ENCODE measurements at regions not wholly inside any gene's neighbourhood (a gene's known extent, or its start where the extent isn't known, plus 50 kb on each side); places are given as distances from the start of the nearest gene placed in this dataset.
"Not testable (repeated sequence)": the region's sequence is repeated elsewhere in the genome, so short reads cannot be mapped to it uniquely, and the experiment has no call there.

DNA sequence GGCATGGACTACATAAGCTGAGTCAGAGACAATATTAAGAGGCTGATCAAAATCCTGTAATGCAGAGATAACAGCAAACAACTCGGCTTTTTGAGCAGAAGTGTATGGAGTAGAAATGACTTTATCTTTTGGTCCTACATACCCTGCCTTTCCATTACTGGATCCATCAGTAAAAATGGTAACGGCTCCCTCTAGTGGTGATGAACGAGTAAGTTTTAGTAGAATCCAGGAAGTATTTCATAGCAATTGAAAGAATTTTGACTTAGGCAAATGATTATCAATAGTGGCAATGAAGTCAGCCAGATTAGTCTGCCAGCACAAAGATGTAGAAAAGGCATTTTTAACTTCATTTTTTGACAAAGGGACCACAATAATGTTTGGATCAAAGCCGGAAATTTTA, 190.8 kb upstream of the RAI14 start:
- Mint-ChIP-seq H3K36me3 (ENCODE audit: low read depth) (peaks cover 20% of the 10 kb centered on the region), H3K9me3 (peaks cover 24% of the 10 kb centered on the region)
- H3K4me1 ChIP-seq (ENCODE audit: insufficient read depth); H3K4me3 ChIP-seq; H4K20me1 ChIP-seq (replicated peaks; ENCODE audit: insufficient read depth); H3K27ac Mint-ChIP-seq; H3F3A ChIP-seq (replicated peaks; ENCODE audit: low read depth); H3K27ac ChIP-seq (ENCODE audit: low read depth); H3K79me2 ChIP-seq (replicated peaks; ENCODE audit: insufficient read depth); H3K36me3 ChIP-seq (ENCODE audit: insufficient read depth); H3K4me3 Mint-ChIP-seq; ATAC-seq; H3K9me2 ChIP-seq (ENCODE audit: insufficient read depth); H3K4me1 Mint-ChIP-seq; H3K27me3 ChIP-seq (ENCODE audit: insufficient read depth); H3K27me3 Mint-ChIP-seq (ENCODE audit: insufficient read depth, low read depth, poor library complexity); H2AFZ ChIP-seq; H3K4me2 ChIP-seq: not testable (repeated sequence)
- TF ChIP-seq, protein P1, sequence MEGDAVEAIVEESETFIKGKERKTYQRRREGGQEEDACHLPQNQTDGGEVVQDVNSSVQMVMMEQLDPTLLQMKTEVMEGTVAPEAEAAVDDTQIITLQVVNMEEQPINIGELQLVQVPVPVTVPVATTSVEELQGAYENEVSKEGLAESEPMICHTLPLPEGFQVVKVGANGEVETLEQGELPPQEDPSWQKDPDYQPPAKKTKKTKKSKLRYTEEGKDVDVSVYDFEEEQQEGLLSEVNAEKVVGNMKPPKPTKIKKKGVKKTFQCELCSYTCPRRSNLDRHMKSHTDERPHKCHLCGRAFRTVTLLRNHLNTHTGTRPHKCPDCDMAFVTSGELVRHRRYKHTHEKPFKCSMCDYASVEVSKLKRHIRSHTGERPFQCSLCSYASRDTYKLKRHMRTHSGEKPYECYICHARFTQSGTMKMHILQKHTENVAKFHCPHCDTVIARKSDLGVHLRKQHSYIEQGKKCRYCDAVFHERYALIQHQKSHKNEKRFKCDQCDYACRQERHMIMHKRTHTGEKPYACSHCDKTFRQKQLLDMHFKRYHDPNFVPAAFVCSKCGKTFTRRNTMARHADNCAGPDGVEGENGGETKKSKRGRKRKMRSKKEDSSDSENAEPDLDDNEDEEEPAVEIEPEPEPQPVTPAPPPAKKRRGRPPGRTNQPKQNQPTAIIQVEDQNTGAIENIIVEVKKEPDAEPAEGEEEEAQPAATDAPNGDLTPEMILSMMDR (conservative IDR thresholded peaks at IDR 0.05; ENCODE audit: low read depth in 2 of 2), result peak in 1 of 2 experiments; percentile 44; a peak in 1 of 4 replicates
- peak; percentile 69 for DNase-seq (ENCODE audit: low spot score)

DNA sequence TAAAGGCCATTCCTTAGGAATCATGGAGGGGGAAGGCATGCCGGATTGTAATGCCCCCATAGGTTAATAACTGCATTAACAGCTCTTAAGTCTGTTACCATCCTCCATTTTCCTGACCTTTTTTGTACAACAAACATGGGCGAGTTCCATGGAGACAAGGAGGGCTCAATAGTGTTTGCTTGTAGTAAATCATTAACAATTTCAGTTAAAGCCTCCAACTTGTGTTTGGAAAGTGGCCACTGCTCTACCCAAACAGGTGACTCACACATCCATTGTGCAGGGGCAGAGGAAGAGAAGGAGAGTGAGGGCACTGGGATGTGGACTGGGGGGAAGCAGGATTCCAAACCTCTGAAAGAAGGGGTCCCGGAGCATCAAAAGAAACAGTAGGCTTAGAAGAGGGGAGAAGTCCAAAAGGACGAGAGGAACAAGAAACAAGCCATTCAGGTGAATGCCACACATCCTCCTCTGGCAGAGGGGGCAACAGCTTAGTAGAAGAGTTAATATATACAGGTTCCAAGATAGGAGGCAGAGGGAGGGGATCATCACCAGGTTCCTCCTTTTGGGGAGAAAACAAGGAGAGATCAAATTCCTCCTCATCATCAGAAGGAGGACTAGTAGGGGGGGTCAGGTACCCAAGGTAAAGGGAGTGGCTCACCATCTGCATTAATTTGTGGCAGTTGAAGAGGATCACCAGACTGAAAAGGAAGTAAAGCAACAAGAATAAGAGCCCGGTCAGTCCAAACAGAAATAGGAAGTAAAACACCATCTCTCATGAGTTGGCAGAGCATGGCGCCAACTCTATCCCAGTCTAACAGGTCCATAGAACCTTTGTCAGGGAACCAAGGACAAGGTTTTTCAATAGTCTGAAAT, 189.4 kb upstream of the RAI14 start:
- H3K4me2 ChIP-seq; H4K20me1 ChIP-seq (replicated peaks; ENCODE audit: insufficient read depth); DNase-seq (ENCODE audit: low spot score); H3K27me3 ChIP-seq (ENCODE audit: insufficient read depth); H3K79me2 ChIP-seq (replicated peaks; ENCODE audit: insufficient read depth); H2AFZ ChIP-seq; H3K27ac Mint-ChIP-seq; H3K9me2 ChIP-seq (ENCODE audit: insufficient read depth); H3F3A ChIP-seq (replicated peaks; ENCODE audit: low read depth); H3K27ac ChIP-seq (ENCODE audit: low read depth); H3K4me3 ChIP-seq; H3K4me1 ChIP-seq (ENCODE audit: insufficient read depth); H3K27me3 Mint-ChIP-seq (ENCODE audit: insufficient read depth, low read depth, poor library complexity); ATAC-seq; H3K4me3 Mint-ChIP-seq; H3K4me1 Mint-ChIP-seq; H3K36me3 Mint-ChIP-seq (ENCODE audit: low read depth); H3K36me3 ChIP-seq (ENCODE audit: insufficient read depth): not testable (repeated sequence)
- peaks cover 10% of the 10 kb centered on the region for H3K9me3 Mint-ChIP-seq

DNA sequence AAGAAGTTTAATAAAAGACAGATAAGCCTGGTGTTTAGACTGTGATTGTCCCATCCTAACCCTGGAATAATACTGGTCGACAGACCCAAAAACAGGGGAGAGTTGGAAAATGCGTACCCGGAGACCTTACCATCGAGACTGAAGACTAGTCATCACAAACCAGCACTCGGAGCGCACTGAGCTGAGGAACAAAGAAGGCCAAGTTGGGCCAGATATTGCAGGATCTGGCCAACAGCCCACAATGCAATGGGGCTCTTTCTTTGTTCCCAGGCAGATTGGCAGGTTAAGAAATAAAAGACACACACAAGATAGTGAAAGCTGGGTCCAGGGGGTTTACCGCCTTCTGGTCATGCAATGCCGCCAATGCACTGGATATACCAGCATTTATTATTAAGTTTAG, 188.7 kb upstream of the RAI14 start:
- Mint-ChIP-seq H3K36me3 (ENCODE audit: low read depth) (peaks cover 4% of the 10 kb centered on the region; the same call in 1 of the 3 replicates), H3K4me3 (no peak overlapping the region), H3K27ac (no peak overlapping the region), H3K4me1 (no peaks in the 10 kb centered on the region), H3K27me3 (ENCODE audit: insufficient read depth, low read depth, poor library complexity) (peaks cover 6% of the 10 kb centered on the region), H3K9me3 (peaks cover 5% of the 10 kb centered on the region; the same call in 2 of the 3 replicates)
- no peaks in the 10 kb centered on the region for H3K4me1 ChIP-seq (ENCODE audit: insufficient read depth)
- H3K27ac ChIP-seq (ENCODE audit: low read depth), result no peak overlapping the region
- no peaks in the 10 kb centered on the region for H4K20me1 ChIP-seq (replicated peaks; ENCODE audit: insufficient read depth)
- H2AFZ ChIP-seq, result no peak overlapping the region
- H3K4me2 ChIP-seq, result no peak overlapping the region
- no peaks in the 10 kb centered on the region for H3K27me3 ChIP-seq (ENCODE audit: insufficient read depth)
- H3K79me2 ChIP-seq (replicated peaks; ENCODE audit: insufficient read depth), result no peaks in the 10 kb centered on the region
- ATAC-seq (no peak), DNase-seq (ENCODE audit: low spot score) (no peak)
- H3F3A ChIP-seq (replicated peaks; ENCODE audit: low read depth), result no peaks in the 10 kb centered on the region
- H3K4me3 ChIP-seq, result no peak overlapping the region
- no peaks in the 10 kb centered on the region; the same call in 1 of the 2 replicates for H3K36me3 ChIP-seq (ENCODE audit: insufficient read depth)
- H3K9me2 ChIP-seq (ENCODE audit: insufficient read depth), result 0 out of 2 replicates have a peak, but pooled peaks cover 4% of the 10 kb centered on the region
- TF ChIP-seq, protein P2, sequence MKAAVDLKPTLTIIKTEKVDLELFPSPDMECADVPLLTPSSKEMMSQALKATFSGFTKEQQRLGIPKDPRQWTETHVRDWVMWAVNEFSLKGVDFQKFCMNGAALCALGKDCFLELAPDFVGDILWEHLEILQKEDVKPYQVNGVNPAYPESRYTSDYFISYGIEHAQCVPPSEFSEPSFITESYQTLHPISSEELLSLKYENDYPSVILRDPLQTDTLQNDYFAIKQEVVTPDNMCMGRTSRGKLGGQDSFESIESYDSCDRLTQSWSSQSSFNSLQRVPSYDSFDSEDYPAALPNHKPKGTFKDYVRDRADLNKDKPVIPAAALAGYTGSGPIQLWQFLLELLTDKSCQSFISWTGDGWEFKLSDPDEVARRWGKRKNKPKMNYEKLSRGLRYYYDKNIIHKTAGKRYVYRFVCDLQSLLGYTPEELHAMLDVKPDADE (IDR thresholded peaks at IDR 0.05), result no peak
- TF ChIP-seq, protein P1 (conservative IDR thresholded peaks at IDR 0.05; ENCODE audit: low read depth in 2 of 2), result no peak
- TF ChIP-seq EZH2phosphoT487 (IDR thresholded peaks at IDR 0.05; ENCODE audit: unreplicated experiment) (no peak), EZH2 (IDR thresholded peaks at IDR 0.05; ENCODE audit: low read depth, unreplicated experiment) (no peak), NANOG (IDR thresholded peaks at IDR 0.05; ENCODE audit: borderline replicate concordance) (no peak), ZNF331 (CRISPR knock-in tag; IDR thresholded peaks at IDR 0.05; ENCODE audit: low read depth) (no peak), JUNB (IDR thresholded peaks at IDR 0.05; ENCODE audit: unreplicated experiment) (no peak), STAT1 (IDR thresholded peaks at IDR 0.05; ENCODE audit: unreplicated experiment) (no peak), REST (IDR thresholded peaks at IDR 0.05; ENCODE audit: unreplicated experiment) (no peak), CREB1 (CRISPR knock-in tag; IDR thresholded peaks at IDR 0.05; ENCODE audit: low read depth) (no peak)

Data from GM23338 (cell line).